ENCODE measurements at regions not wholly inside any gene's neighbourhood (a gene's known extent, or its start where the extent isn't known, plus 50 kb on each side); places are given as distances from the start of the nearest gene placed in this dataset.
"Not testable (repeated sequence)": the region's sequence is repeated elsewhere in the genome, so short reads cannot be mapped to it uniquely, and the experiment has no call there.

DNA sequence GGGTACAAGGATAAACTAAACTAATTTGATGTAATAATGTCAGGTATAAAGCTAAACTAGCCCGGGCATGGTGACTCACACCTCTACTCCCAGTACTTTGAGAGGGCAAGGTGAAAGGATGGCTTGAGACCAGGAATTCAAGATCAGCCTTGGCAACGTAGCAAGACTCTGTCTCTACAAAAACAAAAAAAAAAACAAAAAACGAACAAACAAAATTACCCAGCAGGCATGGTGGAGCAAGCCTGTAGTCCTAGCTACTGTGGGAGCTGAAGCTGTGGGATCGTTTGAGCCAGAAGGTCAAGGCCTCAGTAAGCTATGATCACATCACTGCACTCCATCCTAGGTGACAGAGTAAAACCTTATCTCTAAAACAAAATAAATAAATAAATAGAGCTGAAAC lies 131.8 kb upstream of the KYNU start:
- no peak overlapping the region for H3K27ac Mint-ChIP-seq
- no peak overlapping the region for H3K4me3 Mint-ChIP-seq
- H3K27me3 Mint-ChIP-seq, result no peaks in the 10 kb centered on the region
- no peaks in the 10 kb centered on the region for H3K4me1 Mint-ChIP-seq (ENCODE audit: low read depth)
- no peaks in the 10 kb centered on the region for H3K9me3 Mint-ChIP-seq
- no peaks in the 10 kb centered on the region for H3K36me3 Mint-ChIP-seq (ENCODE audit: low read depth)
- intact Hi-C loops (cut with micrococcal nuclease), result no loop called here

DNA sequence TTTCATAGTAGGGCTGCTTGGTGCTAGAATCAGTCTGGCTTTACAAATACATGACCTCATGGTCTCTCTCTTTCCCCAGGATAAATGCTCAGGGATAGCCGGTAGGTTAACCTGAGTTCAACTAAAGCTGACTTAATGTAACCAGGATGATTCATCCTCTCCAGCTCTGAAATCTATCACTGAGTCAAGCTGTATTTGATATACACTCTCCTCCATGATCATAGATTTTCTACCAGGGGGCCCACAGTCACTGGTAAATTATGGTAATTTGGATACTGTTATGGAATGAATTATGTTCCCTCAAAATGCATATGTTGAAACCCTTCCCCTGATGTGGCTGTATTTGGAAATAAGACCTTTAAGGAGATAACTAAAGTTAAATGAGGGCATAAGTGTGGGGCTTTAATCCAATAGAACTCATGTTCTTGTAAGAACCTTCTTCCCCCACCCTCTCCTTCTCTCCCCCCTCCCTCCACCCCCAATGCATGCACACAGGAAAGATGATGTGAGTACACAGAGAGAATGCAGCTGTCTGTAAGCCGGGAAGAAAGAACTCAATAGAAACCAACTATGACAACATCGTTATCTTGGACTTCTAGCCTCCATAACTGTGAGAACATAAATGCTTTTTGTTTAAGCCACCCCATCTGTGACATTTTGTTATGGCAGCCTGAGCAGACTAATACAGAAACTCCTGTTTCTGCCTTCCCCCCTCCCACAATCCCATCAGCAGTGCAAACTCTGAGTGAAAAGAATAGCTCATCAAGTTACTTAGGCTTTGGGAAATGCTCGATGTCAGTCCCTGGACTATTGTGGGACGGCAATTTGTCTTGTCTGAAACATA lies 134.9 kb upstream of the KYNU start:
- no peak overlapping the region for H3K4me3 Mint-ChIP-seq
- H3K36me3 Mint-ChIP-seq (ENCODE audit: low read depth), result no peaks in the 10 kb centered on the region
- H3K27ac Mint-ChIP-seq, result no peak overlapping the region
- intact Hi-C loops (cut with micrococcal nuclease), result no loop called here
- no peaks in the 10 kb centered on the region for H3K4me1 Mint-ChIP-seq (ENCODE audit: low read depth)
- H3K27me3 Mint-ChIP-seq, result no peaks in the 10 kb centered on the region
- peaks cover 8% of the 10 kb centered on the region for H3K9me3 Mint-ChIP-seq

DNA sequence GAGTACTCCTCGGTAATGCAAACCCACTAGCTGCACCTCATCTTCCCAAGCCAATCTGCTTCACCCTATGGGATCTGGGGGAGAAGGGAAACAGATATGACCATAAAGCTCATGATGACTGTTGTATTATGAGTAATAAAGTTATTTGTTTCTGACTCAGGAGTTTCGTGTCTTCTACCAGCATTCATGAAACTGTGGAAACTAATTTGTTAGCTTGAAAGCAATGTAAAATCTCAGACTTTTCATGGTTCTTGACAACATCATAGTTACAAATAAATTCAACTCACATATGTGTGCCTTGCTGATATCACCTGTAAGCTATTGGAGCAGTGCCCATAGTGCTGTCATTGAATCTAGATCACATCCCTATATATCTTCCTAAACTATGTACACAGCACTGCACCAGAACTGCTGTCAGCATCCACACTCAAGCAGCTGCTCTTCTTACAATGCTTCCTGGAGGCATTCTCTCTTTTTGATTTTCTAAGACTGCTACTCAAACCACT lies 135.6 kb upstream of the KYNU start:
- intact Hi-C loops (cut with micrococcal nuclease), result no loop called here
- Mint-ChIP-seq H3K4me3 (no peak overlapping the region), H3K4me1 (ENCODE audit: low read depth) (no peaks in the 10 kb centered on the region), H3K36me3 (ENCODE audit: low read depth) (no peaks in the 10 kb centered on the region), H3K27me3 (no peaks in the 10 kb centered on the region), H3K27ac (no peak overlapping the region), H3K9me3 (peaks cover 8% of the 10 kb centered on the region)

DNA sequence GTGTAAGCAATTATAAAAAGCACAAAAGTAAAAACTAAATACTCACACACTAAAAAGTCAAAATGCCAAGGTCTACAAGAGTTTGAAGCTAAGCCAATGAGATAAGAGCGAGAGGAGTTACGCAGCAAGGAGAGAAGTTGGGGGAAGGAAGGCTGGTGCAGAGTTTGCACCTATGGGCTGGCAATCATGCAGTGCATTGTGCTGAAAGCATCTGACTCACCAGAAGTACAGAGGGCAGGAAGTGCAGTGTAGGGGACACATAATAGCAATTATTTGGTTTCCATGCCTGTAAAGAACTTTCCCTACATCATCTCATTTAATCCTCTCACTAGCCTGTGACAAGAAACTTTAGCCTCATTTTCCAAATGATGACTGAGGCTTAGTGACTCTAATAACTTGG lies 142.7 kb upstream of the KYNU start:
- Mint-ChIP-seq H3K27ac (no peak overlapping the region), H3K36me3 (ENCODE audit: low read depth) (no peaks in the 10 kb centered on the region), H3K4me3 (no peak overlapping the region), H3K9me3 (peaks cover 14% of the 10 kb centered on the region), H3K4me1 (ENCODE audit: low read depth) (no peaks in the 10 kb centered on the region), H3K27me3 (no peaks in the 10 kb centered on the region)
- intact Hi-C loops (cut with micrococcal nuclease), result no loop called here

DNA sequence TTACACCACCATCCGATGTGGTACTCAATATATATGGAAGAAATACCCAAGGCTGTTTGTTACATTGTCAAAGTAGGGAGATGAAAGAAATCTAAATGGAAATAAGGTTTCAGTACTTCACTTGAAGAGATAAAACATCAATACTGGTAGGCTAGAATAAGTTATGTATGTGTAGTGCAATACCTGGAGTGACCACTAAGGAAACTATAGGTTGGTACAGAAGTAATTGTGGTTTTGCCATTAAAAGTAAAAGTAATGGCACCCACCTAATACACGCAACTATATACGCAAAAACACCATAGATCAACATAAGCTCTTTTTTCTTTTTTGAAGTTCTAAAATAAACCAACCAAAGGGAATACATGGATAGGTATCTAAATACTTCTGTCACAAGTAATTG lies 143.2 kb upstream of the KYNU start:
- intact Hi-C loops (cut with micrococcal nuclease), result no loop called here
- H3K4me1 Mint-ChIP-seq (ENCODE audit: low read depth), result no peaks in the 10 kb centered on the region
- H3K9me3 Mint-ChIP-seq, result peaks cover 19% of the 10 kb centered on the region
- no peak overlapping the region for H3K27ac Mint-ChIP-seq
- no peaks in the 10 kb centered on the region for H3K36me3 Mint-ChIP-seq (ENCODE audit: low read depth)
- no peak overlapping the region for H3K4me3 Mint-ChIP-seq
- no peaks in the 10 kb centered on the region for H3K27me3 Mint-ChIP-seq

DNA sequence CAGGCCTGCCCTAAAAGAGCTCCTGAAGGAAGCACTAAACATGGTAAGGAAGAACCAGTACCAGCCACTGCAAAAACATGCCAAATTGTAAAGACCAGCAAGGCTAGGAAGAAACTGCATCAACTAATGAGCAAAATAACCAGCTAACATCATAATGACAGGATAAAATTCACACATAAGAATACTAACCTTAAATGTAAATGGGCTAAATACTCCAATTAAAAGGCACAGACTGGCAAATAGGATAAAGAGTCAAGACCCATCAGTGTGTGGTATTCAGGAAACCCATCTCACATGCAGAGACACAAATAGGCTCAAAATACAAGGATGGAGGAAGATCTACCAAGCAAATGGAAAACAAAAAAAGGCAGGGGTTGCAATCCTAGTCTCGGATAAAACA lies 147.7 kb upstream of the KYNU start:
- H3K27me3 Mint-ChIP-seq; intact Hi-C loops (cut with micrococcal nuclease); H3K27ac Mint-ChIP-seq; H3K4me3 Mint-ChIP-seq; H3K4me1 Mint-ChIP-seq (ENCODE audit: low read depth); H3K36me3 Mint-ChIP-seq (ENCODE audit: low read depth): not testable (repeated sequence)
- H3K9me3 Mint-ChIP-seq, result peaks cover 18% of the 10 kb centered on the region

DNA sequence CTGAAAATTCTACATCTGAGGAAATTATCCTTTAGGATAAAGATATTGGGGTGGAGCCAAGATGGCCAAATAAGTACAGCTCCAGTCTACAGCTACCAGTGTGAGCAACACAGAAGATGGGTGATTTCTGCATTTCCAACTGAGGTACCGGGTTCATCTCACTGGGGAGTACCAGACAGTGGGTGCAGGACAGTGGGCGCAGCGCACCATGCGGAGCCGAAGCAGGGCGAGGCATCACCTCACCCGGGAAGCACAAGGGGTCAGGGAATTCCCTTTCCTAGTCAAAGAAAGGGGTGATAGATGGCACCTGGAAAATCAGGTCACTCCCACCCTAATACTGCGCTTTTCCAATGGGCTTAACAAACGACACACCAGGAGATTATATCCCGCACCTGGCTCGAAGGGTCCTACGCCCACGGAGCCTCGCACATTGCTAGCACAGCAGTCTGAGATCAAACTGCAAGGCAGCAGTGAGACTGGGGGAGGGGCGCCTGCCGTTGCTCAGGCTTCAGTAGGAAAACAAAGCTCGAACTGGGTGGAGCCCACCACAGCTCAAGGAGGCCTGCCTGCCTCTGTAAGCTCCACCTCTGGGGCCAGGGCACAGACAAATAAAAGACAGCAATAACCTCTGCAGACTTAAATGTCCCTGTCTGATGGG lies 149.5 kb upstream of the KYNU start:
- H3K27me3 Mint-ChIP-seq; intact Hi-C loops (cut with micrococcal nuclease); H3K27ac Mint-ChIP-seq; H3K36me3 Mint-ChIP-seq (ENCODE audit: low read depth); H3K4me1 Mint-ChIP-seq (ENCODE audit: low read depth); H3K4me3 Mint-ChIP-seq: not testable (repeated sequence)
- peaks cover 18% of the 10 kb centered on the region for H3K9me3 Mint-ChIP-seq

DNA sequence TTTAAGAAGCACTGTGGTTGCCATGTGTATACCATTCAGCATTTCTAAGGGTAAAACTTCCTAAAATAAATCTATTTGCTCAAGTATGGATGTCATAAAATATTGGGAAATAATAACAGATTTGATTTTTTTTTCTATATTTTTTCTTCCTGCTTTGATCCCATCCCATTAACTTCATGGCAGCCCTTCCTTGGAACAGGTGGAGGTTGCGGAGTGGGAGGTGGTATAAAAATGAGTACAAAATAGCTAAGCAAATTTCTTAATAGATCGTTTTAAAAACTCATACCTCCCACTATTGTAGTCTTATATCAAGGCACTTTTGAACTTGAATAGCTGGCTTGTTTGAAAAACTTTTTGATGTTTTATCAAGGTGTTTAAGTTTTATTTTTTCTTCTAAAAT lies 152.1 kb upstream of the KYNU start:
- Mint-ChIP-seq H3K9me3 (peaks cover 18% of the 10 kb centered on the region), H3K4me3 (no peak overlapping the region), H3K27ac (no peak overlapping the region), H3K4me1 (ENCODE audit: low read depth) (peaks cover 5% of the 10 kb centered on the region), H3K27me3 (no peaks in the 10 kb centered on the region), H3K36me3 (ENCODE audit: low read depth) (no peaks in the 10 kb centered on the region)
- intact Hi-C loops (cut with micrococcal nuclease), result no loop called here

DNA sequence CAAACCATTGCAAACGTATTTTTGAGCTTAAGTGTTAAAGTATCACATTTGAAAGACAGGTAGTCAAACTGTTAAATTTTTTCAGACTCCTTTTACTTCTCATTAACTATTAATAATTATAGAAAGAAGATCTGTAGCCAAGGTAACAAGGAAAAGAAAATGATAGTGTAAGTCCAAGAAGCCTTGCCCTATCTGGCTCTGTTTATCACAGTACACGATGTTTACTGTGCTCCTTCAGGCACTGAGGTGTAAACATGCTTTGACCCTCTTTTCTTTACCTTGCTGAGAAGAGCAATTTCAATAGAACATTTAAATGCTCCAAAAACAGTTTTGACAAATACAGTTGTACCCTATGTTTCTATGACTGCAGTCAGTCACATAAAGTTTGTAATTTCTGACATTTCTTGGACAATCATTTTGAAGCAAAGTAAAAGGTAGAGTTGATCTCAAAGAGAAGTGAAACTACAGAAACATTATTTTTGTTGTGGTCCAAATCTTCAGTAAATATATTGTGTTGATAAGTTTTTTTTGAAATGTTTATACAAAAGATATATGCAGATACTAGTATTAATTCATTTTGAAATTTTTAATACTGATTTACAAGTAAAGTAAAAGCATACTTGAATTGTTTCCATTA lies 152.6 kb upstream of the KYNU start:
- H3K27ac Mint-ChIP-seq, result no peak overlapping the region

DNA sequence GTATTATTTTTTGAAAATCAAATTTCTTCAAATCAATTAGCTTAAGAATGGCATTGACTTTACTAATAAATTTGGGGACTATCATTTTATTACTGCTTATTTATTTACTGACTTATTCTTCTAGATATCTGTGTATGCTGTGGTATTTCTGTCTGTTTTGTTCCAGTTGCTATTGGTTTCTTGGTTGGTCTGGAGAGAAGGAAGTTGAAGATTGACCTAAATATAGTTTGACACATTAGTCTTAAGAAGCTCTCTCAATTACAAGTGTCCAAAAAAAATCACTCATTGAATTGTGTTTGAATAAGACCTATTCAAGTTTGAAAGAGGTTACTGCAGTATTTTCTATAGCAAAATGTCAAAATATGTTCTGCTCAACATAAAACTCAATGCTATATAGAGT lies 153.3 kb upstream of the KYNU start:
- H3K27ac Mint-ChIP-seq, result no peak overlapping the region
- no peaks in the 10 kb centered on the region for H3K27me3 Mint-ChIP-seq
- intact Hi-C loops (cut with micrococcal nuclease), result no loop called here
- peaks cover 5% of the 10 kb centered on the region for H3K4me1 Mint-ChIP-seq (ENCODE audit: low read depth)
- no peak overlapping the region for H3K4me3 Mint-ChIP-seq
- H3K9me3 Mint-ChIP-seq, result peaks cover 6% of the 10 kb centered on the region
- H3K36me3 Mint-ChIP-seq (ENCODE audit: low read depth), result no peaks in the 10 kb centered on the region

More for the DNA sequence above, 152.6 kb upstream of the KYNU start:
- intact Hi-C loops (cut with micrococcal nuclease), result no loop called here
- Mint-ChIP-seq H3K9me3 (peaks cover 13% of the 10 kb centered on the region), H3K27me3 (no peaks in the 10 kb centered on the region), H3K4me3 (no peak overlapping the region), H3K4me1 (ENCODE audit: low read depth) (peaks cover 5% of the 10 kb centered on the region), H3K36me3 (ENCODE audit: low read depth) (no peaks in the 10 kb centered on the region)

DNA sequence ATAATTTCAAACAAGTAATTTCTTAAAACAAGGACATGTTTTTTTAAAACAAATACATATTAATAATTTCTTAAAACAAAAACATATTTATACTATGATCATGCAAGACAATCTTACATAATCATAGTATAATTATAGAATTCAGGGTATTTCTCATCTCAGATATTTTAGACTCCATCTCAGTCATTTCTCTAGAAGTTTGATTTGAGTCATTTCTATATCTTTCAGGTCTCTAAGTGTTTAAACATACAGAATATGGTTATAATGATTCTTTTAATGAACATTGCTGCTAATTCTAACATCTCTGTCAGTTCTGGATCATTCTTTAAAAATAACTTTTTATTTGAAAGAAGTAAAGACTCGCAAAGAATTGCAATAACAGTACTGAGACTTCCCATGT lies 154.2 kb upstream of the KYNU start:
- H3K36me3 Mint-ChIP-seq (ENCODE audit: low read depth), result no peaks in the 10 kb centered on the region
- H3K4me1 Mint-ChIP-seq (ENCODE audit: low read depth), result peaks cover 5% of the 10 kb centered on the region
- H3K4me3 Mint-ChIP-seq, result no peak overlapping the region
- intact Hi-C loops (cut with micrococcal nuclease), result no loop called here
- no peaks in the 10 kb centered on the region for H3K9me3 Mint-ChIP-seq
- H3K27ac Mint-ChIP-seq, result no peak overlapping the region
- H3K27me3 Mint-ChIP-seq, result no peaks in the 10 kb centered on the region

DNA sequence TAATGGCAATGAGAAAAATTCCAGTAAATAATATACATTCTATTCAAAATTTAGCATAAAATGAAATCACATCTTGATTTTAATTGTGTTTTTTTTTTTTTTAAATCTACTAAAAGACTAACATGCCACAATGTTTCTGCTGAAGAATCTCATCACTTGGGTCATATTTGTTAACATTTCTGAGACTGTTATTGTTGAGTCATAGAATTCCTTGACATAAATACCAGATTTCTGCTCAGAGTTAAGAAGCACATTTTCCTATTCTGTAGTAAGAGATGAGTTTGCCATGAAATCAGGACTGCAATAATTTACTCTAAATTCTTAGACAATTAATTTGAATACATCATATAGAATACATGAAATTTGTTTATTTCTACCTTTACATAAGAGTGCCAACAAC lies 154.9 kb upstream of the KYNU start:
- peaks cover 5% of the 10 kb centered on the region for H3K4me1 Mint-ChIP-seq (ENCODE audit: low read depth)
- H3K27me3 Mint-ChIP-seq, result no peaks in the 10 kb centered on the region
- H3K27ac Mint-ChIP-seq, result no peak overlapping the region
- H3K4me3 Mint-ChIP-seq, result no peak overlapping the region
- intact Hi-C loops (cut with micrococcal nuclease), result no loop called here
- no peaks in the 10 kb centered on the region for H3K9me3 Mint-ChIP-seq
- no peaks in the 10 kb centered on the region for H3K36me3 Mint-ChIP-seq (ENCODE audit: low read depth)

DNA sequence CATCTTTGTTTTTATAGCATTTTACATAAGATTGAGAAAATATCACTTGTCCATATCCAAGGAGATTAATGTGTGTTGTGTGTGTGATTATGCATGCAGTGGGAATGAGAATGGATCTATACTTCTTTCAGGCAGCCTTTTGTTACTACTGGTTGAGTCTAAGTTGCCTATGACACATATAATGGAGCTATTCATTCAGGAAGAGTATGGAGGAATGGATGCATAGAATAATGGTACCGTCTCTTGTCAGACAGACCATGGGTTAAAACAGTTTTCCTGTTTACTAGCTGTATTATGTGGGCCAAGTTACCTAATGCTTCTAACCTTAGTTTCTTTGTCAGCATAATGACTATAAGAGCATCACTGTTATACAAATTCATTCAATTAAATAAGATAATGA lies 155.4 kb upstream of the KYNU start:
- Mint-ChIP-seq H3K27ac (no peak overlapping the region), H3K4me1 (ENCODE audit: low read depth) (peaks cover 5% of the 10 kb centered on the region), H3K4me3 (no peak overlapping the region), H3K9me3 (no peaks in the 10 kb centered on the region), H3K36me3 (ENCODE audit: low read depth) (no peaks in the 10 kb centered on the region), H3K27me3 (no peaks in the 10 kb centered on the region)
- intact Hi-C loops (cut with micrococcal nuclease), result no loop called here

DNA sequence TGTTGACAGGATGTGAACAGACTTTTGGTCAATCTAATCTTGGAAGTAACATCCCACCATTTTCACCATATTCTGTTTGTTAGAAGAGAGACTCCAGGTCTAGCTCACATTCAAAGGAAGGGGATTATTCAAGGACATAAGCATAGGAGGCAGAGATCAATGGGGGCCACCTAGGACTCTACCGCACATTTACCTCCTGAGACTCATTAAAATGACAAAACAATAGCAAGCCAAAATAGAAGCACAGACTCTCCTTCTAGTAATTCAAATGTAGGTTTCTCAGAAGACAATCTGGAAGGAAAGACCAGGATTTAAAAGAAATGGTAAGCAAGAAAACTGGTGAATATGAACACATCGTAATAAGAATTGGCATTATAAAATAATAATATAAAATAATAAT lies 156.4 kb upstream of the KYNU start:
- H3K4me3 Mint-ChIP-seq, result no peak overlapping the region
- H3K27me3 Mint-ChIP-seq, result no peaks in the 10 kb centered on the region
- H3K36me3 Mint-ChIP-seq (ENCODE audit: low read depth), result no peaks in the 10 kb centered on the region
- H3K9me3 Mint-ChIP-seq, result no peaks in the 10 kb centered on the region
- intact Hi-C loops (cut with micrococcal nuclease), result no loop called here
- peaks cover 5% of the 10 kb centered on the region for H3K4me1 Mint-ChIP-seq (ENCODE audit: low read depth)
- H3K27ac Mint-ChIP-seq, result no peak overlapping the region
